ENCODE measurements at regions not wholly inside any gene's neighbourhood (a gene's known extent, or its start where the extent isn't known, plus 50 kb on each side); places are given as distances from the start of the nearest gene placed in this dataset.
A peak's percentile ranks its signal among the peaks of the same experiment; 100 is the strongest.

DNA sequence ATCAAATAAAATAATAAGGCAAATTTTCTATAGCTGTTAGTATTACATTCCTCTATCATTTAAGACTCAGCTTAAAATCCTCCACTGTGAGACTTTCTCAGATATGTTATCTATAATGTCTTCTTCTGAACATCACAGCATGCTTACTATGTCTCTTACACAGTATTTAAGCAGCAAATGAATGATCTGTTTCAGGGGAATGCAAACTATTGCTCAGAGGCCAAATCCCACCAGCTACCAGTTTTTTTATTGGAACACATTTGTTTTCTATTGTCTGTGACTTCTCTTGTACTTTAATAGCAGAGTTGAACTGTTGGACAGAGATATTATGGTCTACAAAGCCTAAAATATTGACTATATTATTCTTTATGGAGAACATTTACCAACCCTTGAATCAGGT is 59.6 kb downstream of the C3orf38 start:
- TF ChIP-seq, protein P1, sequence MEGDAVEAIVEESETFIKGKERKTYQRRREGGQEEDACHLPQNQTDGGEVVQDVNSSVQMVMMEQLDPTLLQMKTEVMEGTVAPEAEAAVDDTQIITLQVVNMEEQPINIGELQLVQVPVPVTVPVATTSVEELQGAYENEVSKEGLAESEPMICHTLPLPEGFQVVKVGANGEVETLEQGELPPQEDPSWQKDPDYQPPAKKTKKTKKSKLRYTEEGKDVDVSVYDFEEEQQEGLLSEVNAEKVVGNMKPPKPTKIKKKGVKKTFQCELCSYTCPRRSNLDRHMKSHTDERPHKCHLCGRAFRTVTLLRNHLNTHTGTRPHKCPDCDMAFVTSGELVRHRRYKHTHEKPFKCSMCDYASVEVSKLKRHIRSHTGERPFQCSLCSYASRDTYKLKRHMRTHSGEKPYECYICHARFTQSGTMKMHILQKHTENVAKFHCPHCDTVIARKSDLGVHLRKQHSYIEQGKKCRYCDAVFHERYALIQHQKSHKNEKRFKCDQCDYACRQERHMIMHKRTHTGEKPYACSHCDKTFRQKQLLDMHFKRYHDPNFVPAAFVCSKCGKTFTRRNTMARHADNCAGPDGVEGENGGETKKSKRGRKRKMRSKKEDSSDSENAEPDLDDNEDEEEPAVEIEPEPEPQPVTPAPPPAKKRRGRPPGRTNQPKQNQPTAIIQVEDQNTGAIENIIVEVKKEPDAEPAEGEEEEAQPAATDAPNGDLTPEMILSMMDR (IDR thresholded peaks at IDR 0.05): no peak
- intact Hi-C loops (cut with DNase I; ENCODE audit: low total_unique reads): no loop called here

DNA sequence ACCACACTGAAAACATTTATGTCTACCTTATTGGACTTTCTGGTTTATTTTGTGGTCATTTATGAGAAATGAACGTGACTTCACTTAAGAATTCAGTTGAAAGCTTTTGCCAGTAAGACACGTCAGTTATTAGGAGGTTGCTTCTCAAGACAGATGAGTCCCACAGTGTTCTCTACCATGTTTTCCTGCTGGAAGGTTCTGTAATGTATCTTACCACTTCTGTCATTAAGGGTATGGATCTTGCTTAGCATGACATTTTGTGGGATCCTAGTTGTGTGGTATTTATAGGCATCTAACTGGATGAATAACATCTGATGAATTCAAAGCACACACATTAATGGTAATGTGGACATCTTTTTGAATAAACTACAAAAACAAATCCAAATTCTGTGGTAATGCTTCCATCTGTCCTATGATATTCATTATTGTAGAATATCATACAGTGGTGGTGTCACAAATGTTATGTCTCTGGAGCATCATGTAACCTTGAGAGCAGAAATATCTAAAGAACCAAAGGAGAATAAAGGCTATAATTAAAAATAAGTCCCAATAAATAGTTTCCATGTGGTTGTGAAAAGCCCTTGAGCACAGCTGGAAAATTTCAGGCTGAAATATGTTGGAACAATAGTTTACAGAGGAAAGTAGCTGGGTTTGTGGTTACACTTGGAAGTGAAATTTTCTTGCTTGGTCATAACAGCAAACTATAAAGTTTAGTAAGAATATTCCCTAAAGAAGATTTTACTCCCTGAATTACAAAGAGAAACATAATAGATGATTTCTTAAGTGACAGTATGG is 61.5 kb downstream of the C3orf38 start:
- DNase-seq: no peak
- H3K27me3 ChIP-seq: no peaks in the 10 kb centered on the region
- no peaks in the 10 kb centered on the region for H3K36me3 ChIP-seq
- no peak overlapping the region for H3K27ac ChIP-seq
- TF ChIP-seq, protein P1 (IDR thresholded peaks at IDR 0.05): no peak
- H3K4me1 ChIP-seq: no peaks in the 10 kb centered on the region
- no peak overlapping the region for H3K4me3 ChIP-seq
- no peaks in the 10 kb centered on the region for H3K9me3 ChIP-seq
- intact Hi-C loops (cut with DNase I; ENCODE audit: low total_unique reads): no loop called here

More for the DNA sequence above, 59.6 kb downstream of the C3orf38 start:
- Histone ChIP-seq H3K9me3 (no peaks in the 10 kb centered on the region), H3K27ac (no peak overlapping the region), H3K4me1 (no peaks in the 10 kb centered on the region), H3K4me3 (no peak overlapping the region), H3K36me3 (no peaks in the 10 kb centered on the region), H3K27me3 (no peaks in the 10 kb centered on the region)
- no peak for DNase-seq

- H3K27ac ChIP-seq: no peak overlapping the region
- intact Hi-C loops (cut with DNase I; ENCODE audit: low total_unique reads): no loop called here
Measured at GRCh38 chr3:88219138-88219792, 69.5 kb downstream of the C3orf38 start.

GRCh38 chr3:88220126-88220525 is 70.4 kb downstream of the C3orf38 start:
- no peak for DNase-seq
- Histone ChIP-seq H3K27ac (no peak overlapping the region), H3K27me3 (no peaks in the 10 kb centered on the region), H3K36me3 (no peaks in the 10 kb centered on the region), H3K4me3 (no peak overlapping the region), H3K4me1 (no peaks in the 10 kb centered on the region), H3K9me3 (no peaks in the 10 kb centered on the region)
- intact Hi-C loops (cut with DNase I; ENCODE audit: low total_unique reads): no loop called here
- TF ChIP-seq, protein P1 (IDR thresholded peaks at IDR 0.05): no peak

More at GRCh38 chr3:88219138-88219792, 69.5 kb downstream of the C3orf38 start:
- no peaks in the 10 kb centered on the region for H3K4me1 ChIP-seq
- H3K4me3 ChIP-seq: no peak overlapping the region
- no peaks in the 10 kb centered on the region for H3K36me3 ChIP-seq
- no peaks in the 10 kb centered on the region for H3K27me3 ChIP-seq
- no peaks in the 10 kb centered on the region for H3K9me3 ChIP-seq
- TF ChIP-seq, protein P1 (IDR thresholded peaks at IDR 0.05): peak in 1 of 2 experiments; percentile 15
- no peak for DNase-seq

DNA sequence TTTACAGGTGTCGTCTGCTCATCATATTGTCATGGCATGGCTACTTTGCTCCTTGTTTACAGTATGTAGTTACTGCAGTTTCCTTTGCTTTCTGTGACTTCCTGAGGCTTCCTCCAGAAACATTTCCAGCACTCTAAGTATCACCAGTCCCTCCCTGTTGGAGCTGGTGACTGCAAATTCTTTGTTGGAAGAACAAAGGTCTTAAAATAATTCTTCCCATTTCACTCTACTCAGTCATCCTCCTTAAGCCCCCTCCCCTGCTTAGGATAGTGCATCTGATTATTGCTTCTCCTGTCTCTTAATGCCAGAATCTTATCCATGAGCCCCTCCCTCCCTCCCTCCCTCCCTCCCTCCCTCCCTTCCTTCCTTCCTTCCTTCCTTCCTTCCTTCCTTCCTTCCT is 72.0 kb downstream of the C3orf38 start:
- no peak overlapping the region for H3K27ac ChIP-seq
- intact Hi-C loops (cut with DNase I; ENCODE audit: low total_unique reads): no loop called here
- H3K27me3 ChIP-seq: no peaks in the 10 kb centered on the region
- no peak for DNase-seq
- TF ChIP-seq, protein P1 (IDR thresholded peaks at IDR 0.05): no peak
- no peaks in the 10 kb centered on the region for H3K36me3 ChIP-seq
- no peak overlapping the region for H3K4me3 ChIP-seq
- no peaks in the 10 kb centered on the region for H3K9me3 ChIP-seq
- no peaks in the 10 kb centered on the region for H3K4me1 ChIP-seq
